SKM-1 (cell line): ENCODE measurements at regions not wholly inside any gene's neighbourhood (a gene's known extent, or its start where the extent isn't known, plus 50 kb on each side); places are given as distances from the start of the nearest gene placed in this dataset.

ENCODE experiments used
- DNase-seq: peaks from one replicate; lab custom pipeline; 2025; ENCODE audit not compliant: unreplicated experiment; lab: John Stamatoyannopoulos, UW

DNA sequence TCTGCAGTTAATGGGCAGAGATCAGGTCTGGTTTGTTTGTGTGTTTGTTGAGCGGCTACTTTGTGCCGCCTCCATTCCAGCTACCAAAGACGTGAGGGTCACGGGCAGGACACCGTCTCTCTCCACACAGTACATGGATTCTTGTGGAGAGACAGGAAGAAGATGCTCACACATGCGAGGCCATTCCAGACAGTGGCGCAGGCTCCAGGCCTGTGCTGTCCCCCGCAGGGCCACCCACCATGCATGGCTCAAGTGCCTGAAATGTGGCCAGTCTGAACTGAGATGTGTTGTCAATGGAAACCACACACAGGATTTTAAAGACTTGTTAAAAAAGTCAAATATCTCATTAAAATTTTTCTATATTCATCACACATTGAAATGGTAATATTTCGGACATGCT lies 848.3 kb downstream of the TBC1D22A start:
- no peak for DNase-seq

DNA sequence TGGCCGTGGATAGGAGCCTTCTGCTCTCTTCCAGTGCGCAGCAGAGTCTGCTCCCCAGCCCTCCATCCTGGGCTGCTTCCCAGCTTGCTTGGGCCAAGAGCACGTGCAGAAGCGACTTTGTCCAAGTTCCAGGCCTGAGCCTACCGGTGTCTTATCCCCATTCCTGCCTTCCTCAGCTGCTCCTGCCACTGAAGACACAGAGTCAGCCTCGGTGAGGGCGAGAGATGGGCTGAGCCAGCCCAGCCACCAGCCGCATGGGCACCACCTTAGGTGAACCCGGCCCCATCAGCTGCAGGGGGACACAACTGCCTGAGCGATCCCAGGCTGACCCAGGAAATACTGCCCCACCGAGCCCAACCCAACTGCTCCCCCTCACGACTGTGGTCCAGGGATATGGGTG lies 847.8 kb downstream of the TBC1D22A start:
- no peak for DNase-seq

DNA sequence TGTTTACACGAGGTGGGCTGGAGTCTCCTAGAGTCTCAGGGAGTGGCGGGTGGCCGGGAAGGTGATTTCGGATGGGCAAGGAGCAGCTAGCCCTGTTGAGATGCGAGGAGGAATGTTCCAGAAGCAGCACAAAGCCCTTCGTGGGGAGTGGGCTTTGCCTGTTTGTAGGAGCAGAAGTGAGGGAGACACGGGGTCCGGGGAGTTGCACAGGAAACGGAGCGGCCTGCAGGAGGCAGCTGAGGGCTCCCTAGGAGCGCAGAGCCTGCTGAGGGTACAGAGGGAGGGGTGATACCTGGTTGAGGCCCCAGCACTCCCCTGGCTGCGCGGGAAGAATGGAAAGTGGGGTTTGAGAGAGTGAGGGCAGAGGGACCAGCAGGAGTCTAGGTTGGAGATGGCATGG lies 847.2 kb downstream of the TBC1D22A start:
- DNase-seq = no peak

DNA sequence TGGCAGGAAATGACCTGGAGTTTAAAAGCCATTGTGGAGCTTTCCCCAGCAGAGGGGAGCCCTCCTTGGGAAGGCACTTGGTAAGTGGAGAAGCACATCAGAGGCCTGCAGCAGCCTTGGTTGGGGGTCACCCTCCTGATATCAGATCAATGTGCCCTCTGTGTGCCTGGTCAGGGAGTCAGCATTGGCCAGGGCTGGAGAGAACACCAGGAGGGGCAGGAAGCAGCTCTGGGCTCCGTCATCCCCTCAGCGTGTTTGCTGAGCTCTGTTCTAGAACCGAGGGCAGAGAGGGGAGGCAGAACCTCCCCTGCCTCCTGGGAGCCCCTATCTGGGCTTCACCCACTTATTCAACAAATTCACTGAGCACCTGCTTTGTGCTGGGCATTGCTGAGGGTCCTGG lies 846.0 kb downstream of the TBC1D22A start:
- DNase-seq = no peak

DNA sequence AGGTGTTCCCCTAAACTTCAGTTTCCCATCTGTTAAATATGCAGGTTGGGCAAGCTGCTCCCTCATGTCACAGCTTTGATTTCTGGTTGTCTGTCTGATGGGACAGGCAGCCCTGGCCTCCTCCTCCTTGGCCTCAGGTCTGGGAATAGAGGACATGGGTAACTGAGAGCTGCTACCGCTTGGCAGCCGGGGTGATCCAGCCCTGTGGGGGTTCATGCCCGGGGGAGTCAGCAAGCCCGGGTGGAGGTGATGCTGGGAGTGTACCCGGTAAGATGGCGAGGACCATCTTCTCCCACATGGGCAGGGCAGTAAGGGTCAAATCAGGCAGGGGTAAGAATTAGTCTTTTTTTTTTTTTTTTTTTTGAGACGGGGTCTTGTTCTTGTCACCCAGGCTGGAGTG lies 845.0 kb downstream of the TBC1D22A start:
- no peak for DNase-seq

DNA sequence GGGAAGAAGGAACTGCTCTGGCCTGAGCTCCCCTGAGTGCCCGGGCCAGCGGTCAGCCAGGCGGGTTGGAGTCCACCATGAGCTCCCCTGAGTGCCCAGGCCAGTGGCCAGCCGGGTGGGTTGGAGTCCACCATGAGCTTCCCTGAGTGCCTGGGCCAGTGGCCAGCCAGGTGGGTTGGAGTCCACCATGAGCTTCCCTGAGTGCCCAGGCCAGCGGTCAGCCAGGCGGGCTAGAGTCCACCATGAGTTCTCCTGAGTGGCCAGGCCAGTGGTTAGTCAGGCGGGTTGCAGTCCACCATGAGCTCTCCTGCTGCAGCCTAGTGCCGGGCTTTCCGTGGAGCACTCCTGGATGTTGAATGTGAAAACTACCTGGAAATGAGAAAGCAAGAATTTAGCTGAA lies 844.0 kb downstream of the TBC1D22A start:
- no peak for DNase-seq

DNA sequence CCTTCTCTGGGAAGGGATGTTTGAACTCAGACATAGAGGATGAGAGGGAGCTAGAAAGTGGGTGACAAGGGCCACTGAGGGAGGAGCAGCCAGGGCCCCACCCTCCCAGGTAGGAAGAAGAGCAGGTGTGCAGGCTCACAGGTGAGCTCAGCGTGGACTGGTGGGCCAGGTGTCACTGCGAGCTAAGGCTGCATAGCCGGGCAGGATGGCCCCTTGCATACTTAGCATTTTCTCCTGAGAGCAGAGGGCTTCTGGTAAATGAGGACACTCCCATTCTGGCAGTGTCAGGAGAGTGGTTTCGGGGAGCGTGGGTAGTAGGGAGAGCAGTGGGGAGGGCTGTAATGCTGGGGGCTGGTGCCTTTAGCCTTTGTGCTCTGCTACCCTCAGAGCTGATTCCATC lies 843.4 kb downstream of the TBC1D22A start:
- no peak for DNase-seq

DNA sequence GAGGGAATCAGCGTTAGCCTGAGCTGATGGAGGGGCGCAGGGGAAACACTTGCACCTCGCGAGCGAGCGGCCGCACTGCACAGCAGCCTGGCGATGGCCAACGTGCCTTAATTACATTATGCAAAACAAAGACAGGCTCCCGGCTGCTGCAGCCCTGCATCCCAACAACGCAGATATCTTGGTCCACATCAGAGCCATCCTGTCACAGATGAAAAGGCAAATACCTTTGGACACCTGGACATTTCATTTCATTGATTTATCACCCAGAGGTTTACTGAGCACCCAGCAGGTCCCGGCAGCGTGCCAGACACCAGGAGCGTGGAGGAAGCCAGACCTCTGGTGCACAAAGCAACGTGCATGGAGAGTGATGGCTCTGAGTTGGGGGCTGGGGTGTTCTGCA lies 843.0 kb downstream of the TBC1D22A start:
- DNase-seq = no peak

DNA sequence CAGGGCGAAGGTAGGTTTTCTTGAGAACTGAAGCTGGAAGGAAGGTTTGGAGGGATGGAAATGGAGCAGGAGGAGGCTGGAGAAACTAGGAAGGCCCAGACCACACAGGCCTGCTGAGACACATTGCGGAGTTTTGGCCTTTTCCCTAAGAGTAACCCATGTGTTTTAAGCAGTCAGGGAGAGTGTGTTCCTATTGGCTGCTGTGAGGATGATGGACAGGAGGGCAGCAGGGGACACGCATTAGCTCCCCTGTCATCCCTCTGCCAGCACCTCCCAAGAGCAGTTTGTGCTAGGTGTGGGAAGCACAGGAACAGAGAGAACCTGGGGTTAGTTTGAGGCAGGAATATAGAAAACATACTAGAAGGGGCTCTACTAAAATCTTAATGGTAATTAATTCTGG lies 842.1 kb downstream of the TBC1D22A start:
- no peak for DNase-seq

DNA sequence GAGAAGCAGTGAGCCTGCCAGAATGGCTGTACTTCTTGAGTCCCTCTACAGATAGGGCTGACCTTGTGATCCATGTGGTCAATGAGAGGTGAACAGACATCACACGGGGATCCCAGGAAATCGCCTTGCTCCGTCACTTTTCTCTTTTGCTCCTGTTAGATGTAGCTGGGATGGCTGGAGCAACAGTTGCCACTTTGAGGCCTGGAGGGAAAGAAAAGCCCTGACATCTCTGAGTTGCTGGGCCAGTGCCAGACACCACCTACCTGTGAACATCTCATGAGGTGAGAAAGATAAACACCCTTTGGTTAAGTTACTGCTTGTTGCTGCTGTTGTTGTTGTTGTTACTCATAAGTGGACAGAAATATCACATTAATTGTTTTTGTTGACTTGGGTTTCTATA lies 840.3 kb downstream of the TBC1D22A start:
- DNase-seq = no peak

DNA sequence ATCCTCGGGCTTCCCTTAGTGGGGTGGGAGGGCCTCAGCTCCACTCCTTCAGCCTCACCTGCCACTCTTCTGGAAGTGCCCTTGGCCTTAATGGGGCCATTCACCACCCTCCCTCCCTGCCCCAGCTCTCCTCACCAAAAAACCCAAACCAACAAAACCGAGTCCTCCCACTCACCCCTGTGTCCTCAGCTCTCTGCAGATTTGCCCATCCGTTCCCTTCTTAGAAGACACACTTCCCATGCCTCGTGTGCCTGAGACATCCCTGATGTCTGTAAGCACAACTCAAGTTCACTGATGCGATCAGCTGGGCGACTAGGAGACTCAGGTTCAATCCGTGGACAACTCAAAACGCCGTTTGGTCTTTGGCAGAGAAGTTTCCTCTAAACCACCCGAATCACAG lies 839.2 kb downstream of the TBC1D22A start:
- DNase-seq = no peak

DNA sequence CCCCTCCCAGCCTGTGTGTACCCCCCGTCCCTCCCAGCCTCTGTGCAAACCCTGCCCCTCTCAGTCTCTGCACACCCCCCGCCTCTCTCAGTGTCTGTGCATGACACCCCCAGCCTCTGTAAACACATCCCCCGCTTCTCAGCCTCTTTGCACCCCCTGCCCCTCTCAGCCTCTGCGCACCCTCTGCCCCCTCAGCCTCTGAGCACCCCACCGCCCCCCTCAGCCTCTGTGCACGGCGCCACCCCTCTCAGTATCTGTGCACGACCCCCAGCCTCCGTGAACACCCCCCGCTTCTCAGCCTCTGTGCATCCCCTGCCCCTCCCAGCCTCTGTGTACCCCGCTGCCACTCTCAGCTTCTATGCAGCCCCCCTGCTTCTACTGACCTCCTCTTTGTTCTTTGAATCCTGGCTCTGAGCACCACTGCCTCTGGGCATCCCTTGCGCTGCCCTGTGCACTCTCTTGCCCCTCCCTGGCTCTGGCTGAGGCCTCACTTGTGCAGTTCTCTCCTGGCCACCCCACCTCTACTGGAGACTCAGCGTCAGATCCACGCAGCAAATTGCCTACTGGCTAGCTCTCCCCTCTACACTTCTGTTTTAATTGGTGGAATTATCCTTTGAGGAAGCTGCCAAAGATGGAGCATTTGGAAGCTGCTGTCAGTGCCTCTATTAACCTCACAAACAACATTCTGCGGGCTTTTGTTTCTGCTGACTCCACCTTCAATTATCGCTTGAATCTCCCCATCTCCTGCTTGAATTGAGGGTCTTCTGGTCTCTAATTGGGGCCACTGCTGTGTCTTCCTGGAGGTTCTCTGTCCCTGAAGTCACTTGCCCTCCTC lies 838.6 kb downstream of the TBC1D22A start:
- DNase-seq = no peak

DNA sequence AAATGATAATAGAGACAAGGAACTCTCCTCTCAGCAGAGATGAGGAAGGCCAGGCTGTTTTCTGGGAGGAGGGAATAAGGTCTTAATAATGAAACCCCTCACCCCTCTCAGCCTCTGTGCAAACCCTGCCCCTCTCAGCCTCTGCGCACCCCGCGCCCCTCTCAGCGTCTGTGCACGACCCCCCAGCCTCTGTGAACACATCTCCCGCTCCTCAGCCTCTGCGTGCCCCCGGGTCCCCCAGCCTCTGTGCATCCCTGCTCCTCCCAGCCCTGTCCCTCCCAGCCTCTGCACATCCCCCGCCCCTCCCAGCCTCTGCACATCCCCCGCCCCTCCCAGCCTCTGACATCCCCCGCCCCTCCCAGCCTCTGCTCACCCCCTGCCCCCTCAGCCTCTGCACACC lies 837.8 kb downstream of the TBC1D22A start:
- no peak for DNase-seq

DNA sequence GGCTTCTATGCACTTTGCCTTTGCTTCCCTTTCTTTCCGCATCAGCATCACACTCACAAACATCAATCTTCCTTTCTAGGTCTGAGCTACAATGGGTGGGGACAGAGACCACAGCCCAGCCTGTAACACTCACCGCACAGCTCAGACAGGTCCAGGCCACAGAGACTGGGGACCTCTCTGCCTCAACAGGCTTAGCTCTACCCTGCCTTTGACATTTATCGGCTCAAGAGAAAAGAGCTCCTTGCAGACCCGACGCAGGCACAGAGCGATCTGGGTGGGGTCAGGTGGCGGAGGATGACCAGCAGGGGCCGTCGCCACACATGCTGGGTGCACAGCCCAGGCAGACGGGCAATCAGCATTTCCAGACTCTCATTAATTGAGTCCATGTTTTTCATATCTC lies 837.3 kb downstream of the TBC1D22A start:
- no peak for DNase-seq

DNA sequence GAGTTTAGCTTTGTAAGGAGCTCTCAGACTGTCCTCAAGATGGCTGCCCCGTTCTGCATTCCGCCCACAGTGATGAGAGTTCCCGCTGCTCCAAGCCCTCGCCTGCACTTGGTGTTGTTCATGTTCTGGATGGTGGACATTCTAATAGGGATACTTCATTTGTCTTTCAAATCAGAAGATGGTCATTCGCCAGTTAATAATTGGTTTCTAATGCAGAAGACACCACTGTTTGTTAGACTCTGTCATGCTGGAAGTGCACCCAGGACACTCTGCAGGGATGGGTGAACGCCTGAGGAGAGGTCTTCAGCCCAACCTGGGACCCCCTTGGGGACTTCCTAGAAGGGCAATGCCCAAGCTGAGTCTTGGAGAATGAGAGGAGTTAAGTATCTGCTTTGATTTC lies 836.4 kb downstream of the TBC1D22A start:
- no peak for DNase-seq

DNA sequence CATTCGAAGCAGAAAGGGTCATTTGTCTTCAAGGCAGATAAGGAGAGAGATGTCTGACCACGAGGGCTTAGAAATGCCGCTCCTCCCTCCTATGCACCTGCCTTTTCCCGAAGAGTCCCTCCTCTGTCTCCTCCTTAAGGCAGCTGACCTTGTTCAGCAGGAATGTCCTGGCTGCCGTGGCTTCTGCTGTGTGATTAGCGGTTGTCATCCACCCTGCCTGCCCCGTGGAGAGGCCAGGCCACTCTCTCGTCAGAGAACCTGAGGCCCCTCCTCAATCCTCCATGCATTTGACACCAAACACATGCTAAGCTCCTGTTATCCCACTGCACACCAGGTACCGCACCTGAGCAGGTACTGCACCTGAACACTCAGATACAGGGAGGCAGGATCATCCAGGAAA lies 834.6 kb downstream of the TBC1D22A start:
- no peak for DNase-seq

DNA sequence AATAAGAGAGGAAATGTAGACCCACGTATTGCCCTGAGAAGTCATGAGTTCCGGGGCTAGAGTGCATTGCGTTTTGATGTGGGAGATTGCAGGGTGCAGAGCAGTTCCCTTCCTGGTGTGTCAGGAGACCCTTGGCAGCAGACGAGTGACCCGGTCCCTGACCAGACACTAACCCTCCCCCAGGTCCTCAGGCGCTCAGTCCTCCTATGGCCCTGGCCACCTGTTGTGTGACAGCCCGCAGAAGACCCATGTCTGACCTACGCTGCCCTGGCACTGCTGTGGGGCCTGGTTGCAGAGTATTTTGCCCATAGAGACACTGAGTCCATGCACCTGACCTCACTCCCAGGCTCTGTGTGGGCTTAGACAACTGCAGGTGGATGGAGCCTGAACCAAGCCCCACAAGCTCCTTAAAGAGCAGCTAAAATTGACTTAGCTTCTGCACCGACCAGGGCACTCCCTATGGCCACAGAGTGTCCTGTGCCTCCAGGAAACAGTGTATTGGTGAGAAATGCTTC lies 833.8 kb downstream of the TBC1D22A start:
- no peak for DNase-seq

DNA sequence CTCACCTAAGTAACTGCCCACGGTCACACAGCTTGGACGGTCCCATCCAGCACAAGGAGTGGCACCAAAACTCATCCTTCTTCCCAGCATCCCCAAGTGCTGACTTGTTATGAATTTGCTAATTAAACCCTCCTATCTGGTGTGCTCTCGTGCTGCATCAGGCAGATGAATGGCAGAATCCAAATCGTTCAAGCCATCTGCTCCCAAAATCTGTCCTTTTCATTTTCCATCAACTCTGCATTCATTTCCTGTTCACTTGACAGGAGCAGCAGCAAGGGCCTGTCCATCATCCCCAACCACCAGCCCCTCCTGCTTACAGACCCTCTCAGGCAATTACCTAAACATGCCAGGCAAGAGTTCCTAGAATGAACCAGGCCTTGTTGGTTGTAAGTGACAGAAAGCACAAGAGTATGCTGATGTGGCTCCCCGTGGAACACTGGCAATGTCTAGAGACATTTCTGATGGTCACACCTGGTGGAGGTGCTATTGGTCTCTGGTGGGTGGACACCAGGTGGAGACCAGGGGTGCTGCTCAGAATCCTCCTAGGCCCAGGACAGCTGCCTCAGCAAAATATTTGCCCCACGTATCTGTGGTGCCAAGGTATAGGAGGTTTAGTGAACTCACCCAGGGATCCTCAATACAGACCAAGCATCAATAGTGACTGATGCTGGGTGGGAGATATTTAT lies 832.5 kb downstream of the TBC1D22A start:
- no peak for DNase-seq

DNA sequence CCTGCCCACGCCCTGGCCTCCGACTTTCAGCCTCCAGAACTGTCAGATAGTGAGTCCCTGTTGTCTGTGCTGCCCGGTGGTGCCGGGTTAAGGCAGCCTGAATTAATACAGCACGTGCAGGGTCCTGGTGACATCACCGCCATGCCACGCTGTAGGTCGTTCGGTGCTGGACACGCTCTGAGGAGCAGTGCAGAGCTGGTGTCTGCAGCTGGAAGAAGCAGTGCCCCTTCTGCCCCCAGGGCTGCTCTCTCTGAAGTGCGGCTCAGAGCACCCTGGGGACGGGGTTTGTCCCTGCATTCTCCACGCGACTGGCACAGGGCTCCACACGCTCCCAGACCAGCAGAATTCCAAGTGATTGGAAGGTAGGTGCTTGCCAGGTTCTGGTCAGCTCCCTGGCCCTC lies 831.5 kb downstream of the TBC1D22A start:
- DNase-seq = no peak

DNA sequence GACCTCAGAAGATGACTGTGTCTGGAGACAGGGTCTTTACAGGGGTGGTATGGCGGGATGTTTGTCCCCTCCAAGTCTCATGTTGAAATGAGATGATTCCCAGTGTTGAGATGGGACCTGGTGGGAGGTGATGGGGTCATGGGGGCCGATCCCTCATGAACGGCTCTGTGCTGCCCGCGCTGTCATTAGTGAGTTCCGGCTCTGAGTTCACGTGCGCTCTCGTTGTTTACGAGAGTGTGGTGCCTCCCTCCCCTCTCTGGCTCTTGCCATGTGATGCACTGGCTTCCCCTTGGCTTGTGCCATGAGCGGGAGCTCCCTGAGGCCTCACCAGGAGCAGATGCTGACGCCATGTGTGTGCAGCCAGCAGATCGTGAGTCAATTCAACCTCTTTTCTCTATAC lies 830.8 kb downstream of the TBC1D22A start:
- no peak for DNase-seq

DNA sequence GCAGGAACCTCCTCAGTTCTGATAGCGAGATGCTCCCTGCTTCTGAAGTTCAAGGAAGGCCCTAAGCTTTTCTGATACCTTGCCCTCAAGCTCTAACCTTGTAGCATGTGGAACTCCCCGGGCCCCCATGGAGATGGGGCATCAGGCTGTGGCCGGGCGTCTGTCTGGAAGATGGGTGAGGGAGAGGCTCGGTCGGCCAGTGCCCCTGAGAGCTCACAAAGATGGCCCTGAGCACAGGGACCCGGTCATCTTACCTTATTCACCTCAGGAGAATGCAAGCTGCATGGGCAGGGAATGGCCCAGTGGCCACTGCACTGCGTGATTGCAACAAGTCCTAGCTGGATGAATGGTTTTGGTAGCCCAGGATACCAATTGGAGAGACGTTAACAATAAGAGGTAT lies 830.3 kb downstream of the TBC1D22A start:
- DNase-seq = no peak

DNA sequence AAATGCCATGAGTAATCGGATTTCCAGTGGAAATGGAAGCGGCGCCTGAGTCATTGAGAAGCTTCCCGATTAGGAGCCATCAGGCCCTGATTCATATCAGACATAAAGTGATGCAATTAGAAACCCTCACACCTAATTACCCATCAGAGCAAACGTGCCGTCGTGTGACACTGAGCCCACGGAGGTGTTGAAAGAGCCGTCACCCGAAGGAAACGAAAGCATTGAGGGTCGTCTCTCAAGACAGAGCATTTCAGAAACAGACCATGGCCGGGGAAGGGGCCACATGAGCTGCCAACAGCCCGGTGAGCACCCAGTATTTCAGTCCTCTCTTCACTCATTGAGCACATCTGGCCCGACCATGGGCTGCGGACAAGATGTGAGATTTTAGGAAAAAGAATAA lies 829.3 kb downstream of the TBC1D22A start:
- DNase-seq = no peak

DNA sequence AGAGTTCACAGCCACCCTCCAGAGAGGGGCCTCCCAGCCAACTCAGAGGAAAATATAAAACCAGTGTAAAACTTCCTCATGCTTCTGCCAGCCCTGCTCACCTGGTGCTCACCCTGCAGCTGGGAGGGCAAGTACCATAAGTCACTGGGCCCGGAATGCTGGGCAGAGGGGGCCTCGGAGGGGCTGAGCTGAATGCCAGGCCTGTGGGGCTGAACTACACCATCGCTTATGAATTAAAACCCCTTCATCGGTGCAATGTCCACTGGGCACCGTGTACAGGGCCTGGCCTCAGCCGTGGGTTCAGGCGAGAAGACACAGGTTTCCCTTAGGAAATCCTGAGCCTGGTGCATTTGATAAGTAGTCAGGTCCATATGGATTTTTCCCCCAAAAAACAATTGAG lies 828.6 kb downstream of the TBC1D22A start:
- no peak for DNase-seq
